Stimulated activated memory B cell treated with anti-CD40 and anti-IgM and Interleukin-4, amounts not matched to agents 10 μg/mL and 1 μg/mL and 100 μg/mL, for 72 hours (primary cell): ENCODE measurements at regions not wholly inside any gene's neighbourhood (a gene's known extent, or its start where the extent isn't known, plus 50 kb on each side); places are given as distances from the start of the nearest gene placed in this dataset.
"Not testable (repeated sequence)": the region's sequence is repeated elsewhere in the genome, so short reads cannot be mapped to it uniquely, and the experiment has no call there.

Experiments
- ATAC-seq: fragments of 150-1000 bp; cut with Tn5 transposase; 2 replicates; pipeline ENCODE4 v1.10.0; 2021
- H3K27ac Mint-ChIP-seq: one replicate; pipeline ENCODE4 v1.8.0; 2022; ENCODE audit warnings: mild to moderate bottlenecking, mixed read lengths
- H3K27me3 Mint-ChIP-seq: one replicate; pipeline ENCODE4 v1.8.0; 2022; ENCODE audit warnings: mixed read lengths
- H3K36me3 Mint-ChIP-seq: one replicate; pipeline ENCODE4 v1.8.0; 2022; ENCODE audit warnings: mixed read lengths
- H3K4me1 Mint-ChIP-seq: one replicate; pipeline ENCODE4 v1.8.0; 2022; ENCODE audit warnings: mixed read lengths
- H3K4me3 Mint-ChIP-seq: one replicate; pipeline ENCODE4 v1.8.0; 2022; ENCODE audit warnings: mild to moderate bottlenecking, moderate library complexity, mixed read lengths
- H3K9me3 Mint-ChIP-seq: one replicate; pipeline ENCODE4 v1.8.0; 2022; ENCODE audit warnings: mixed read lengths

DNA sequence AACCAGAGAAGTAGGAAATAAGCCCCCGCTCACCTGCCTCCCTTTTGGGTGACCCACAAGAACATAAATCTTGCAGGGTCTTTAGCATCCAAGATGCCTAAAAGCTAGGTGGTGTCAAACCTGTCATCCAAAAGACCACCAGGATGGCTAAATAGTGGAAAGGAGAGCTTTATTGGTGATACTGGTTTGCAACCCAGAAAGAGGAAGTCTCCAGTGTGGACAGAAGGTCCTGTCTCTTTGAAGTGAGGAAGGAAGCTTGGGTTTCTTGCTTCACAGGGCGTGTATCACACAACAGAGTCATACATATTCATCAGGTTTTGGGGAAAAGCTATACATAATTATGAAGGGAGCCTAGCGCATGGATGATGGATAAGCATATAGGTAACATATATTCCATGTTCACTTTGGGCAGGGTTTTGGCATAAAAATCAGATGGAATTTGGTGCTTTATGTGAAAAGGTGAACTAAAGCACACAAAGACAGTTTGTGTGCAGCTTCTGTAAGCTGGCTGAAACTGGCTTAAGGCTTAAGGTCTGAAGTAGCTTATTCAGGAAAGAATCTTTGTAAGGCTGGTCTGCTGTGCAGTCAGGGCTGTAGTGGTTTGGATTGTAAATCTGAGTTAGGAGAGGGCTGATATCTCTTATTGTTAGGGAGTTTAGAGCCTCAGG is 68.4 kb upstream of the EPCAM start:
- Mint-ChIP-seq H3K27me3 (no peaks in the 10 kb centered on the region), H3K9me3 (no peaks in the 10 kb centered on the region), H3K4me3 (peak overlapping the region; percentile 40), H3K27ac (peak overlapping the region; percentile 69), H3K36me3 (no peaks in the 10 kb centered on the region), H3K4me1 (peaks cover 44% of the 10 kb centered on the region)
- peak; percentile 91 for ATAC-seq

- Mint-ChIP-seq H3K27me3 (no peaks in the 10 kb centered on the region), H3K27ac (peak overlapping the region; percentile 69), H3K4me1 (peaks cover 50% of the 10 kb centered on the region), H3K4me3 (no peak overlapping the region), H3K9me3 (no peaks in the 10 kb centered on the region), H3K36me3 (no peaks in the 10 kb centered on the region)
- no peak for ATAC-seq
These were observed 69.0 kb upstream of the EPCAM start for GRCh38 chr2:47300081-47300480.

DNA sequence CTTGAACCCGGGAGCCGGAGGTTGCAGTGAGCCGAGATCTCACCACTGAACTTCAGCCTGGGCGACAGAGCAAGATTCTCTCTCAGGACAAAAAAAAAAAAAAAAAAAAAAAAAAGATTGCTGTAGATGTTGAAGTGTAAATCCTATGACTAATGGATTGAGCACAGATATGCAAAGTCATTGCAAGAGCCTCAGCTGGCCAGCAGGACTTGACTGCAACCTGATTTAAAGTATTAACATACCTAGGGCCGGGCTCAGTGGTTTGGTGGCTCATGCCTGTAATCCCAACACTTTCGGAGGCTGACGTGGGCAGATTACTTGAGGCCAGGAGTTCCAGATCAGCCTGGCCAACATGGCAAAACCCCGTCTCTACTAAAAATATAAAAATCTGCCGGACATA is 69.6 kb upstream of the EPCAM start:
- Mint-ChIP-seq H3K36me3 (no peaks in the 10 kb centered on the region), H3K27ac (no peak overlapping the region), H3K4me1 (peaks cover 50% of the 10 kb centered on the region), H3K27me3 (no peaks in the 10 kb centered on the region), H3K9me3 (no peaks in the 10 kb centered on the region), H3K4me3 (no peak overlapping the region)
- no peak for ATAC-seq

- H3K9me3 Mint-ChIP-seq = no peaks in the 10 kb centered on the region
- peaks cover 48% of the 10 kb centered on the region for H3K4me1 Mint-ChIP-seq
- no peak overlapping the region for H3K4me3 Mint-ChIP-seq
- H3K27me3 Mint-ChIP-seq = no peaks in the 10 kb centered on the region
- no peak overlapping the region for H3K27ac Mint-ChIP-seq
- no peak for ATAC-seq
- H3K36me3 Mint-ChIP-seq = no peaks in the 10 kb centered on the region
These were observed 70.3 kb upstream of the EPCAM start for GRCh38 chr2:47298771-47299170.

GRCh38 chr2:47297767-47298425 is 71.2 kb upstream of the EPCAM start:
- Mint-ChIP-seq H3K9me3 (no peaks in the 10 kb centered on the region), H3K27ac (no peak overlapping the region), H3K27me3 (no peaks in the 10 kb centered on the region), H3K36me3 (no peaks in the 10 kb centered on the region), H3K4me3 (no peak overlapping the region), H3K4me1 (peaks cover 39% of the 10 kb centered on the region)
- ATAC-seq = no peak

GRCh38 chr2:47295981-47296635 is 73.0 kb upstream of the EPCAM start:
- Mint-ChIP-seq H3K4me3 (no peak overlapping the region), H3K4me1 (peaks cover 26% of the 10 kb centered on the region), H3K9me3 (no peaks in the 10 kb centered on the region), H3K27me3 (no peaks in the 10 kb centered on the region), H3K27ac (peak overlapping the region; percentile 32), H3K36me3 (no peaks in the 10 kb centered on the region)
- ATAC-seq = no peak

GRCh38 chr2:47295131-47295980 is 73.8 kb upstream of the EPCAM start:
- Mint-ChIP-seq H3K27me3 (no peaks in the 10 kb centered on the region), H3K27ac (peak overlapping the region; percentile 32), H3K9me3 (no peaks in the 10 kb centered on the region), H3K36me3 (no peaks in the 10 kb centered on the region), H3K4me1 (peaks cover 19% of the 10 kb centered on the region), H3K4me3 (no peak overlapping the region)
- no peak for ATAC-seq

- ATAC-seq = no peak
- Mint-ChIP-seq H3K27me3 (no peaks in the 10 kb centered on the region), H3K9me3 (no peaks in the 10 kb centered on the region), H3K4me3 (no peak overlapping the region), H3K4me1 (peaks cover 12% of the 10 kb centered on the region), H3K27ac (no peak overlapping the region), H3K36me3 (no peaks in the 10 kb centered on the region)
These were observed 75.1 kb upstream of the EPCAM start for GRCh38 chr2:47293976-47294375.

GRCh38 chr2:47288864-47289263 is 80.2 kb upstream of the EPCAM start:
- Mint-ChIP-seq H3K27me3 (no peaks in the 10 kb centered on the region), H3K36me3 (no peaks in the 10 kb centered on the region), H3K4me3 (no peak overlapping the region), H3K27ac (no peak overlapping the region), H3K4me1 (no peaks in the 10 kb centered on the region), H3K9me3 (no peaks in the 10 kb centered on the region)
- ATAC-seq = no peak

DNA sequence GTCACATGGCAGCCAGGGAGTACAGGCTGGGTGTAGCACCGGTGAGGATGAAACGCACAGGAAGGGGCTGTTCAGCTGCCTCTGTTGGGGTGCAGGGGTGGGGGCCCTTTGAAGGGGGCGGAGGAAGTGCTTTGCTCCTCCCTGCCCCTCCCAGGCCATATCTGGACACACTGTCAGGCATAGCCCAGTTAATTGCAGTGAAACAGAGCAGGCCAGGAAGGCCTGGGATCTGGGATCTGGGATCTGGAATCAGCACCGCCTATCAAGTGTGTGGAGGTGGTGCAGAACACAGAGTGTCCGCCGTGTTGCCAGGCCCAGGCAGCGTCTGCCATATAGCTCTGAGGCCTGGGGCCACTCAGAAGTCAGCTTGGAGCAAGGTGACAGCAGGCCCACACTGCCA is 85.5 kb upstream of the EPCAM start:
- Mint-ChIP-seq H3K4me3 (no peak overlapping the region), H3K27ac (no peak overlapping the region), H3K9me3 (no peaks in the 10 kb centered on the region), H3K4me1 (no peaks in the 10 kb centered on the region), H3K27me3 (no peaks in the 10 kb centered on the region), H3K36me3 (no peaks in the 10 kb centered on the region)
- no peak for ATAC-seq

DNA sequence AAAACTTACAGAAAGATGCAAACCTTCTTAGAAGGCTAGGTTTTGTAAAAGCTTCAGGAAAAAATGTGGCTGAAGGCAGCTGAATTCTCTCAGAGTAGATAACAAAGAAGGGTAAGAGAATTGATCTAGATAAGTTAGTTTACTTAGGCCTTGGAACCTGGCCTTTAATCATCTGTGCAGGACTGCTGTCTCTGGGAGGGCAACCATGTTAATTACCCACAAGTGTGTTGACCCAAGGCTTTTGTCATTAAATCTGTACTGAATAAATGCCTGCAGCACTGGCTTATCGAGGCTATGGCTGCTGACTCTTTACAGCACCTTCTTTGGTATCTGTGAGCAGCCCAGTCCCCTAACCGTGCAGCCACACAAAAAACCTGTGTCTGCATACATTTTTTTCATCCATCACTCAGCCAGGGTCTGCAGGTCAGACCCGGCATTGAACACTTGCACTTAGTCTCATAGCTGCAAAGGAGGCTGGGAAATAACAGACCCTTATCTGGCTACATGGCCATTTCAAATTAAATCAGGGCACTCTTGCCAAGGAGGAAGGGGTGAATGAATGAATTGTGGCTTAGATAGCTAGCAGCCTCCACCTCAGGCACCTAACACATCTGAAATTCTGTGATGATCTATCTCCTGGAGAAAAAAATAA is 86.4 kb upstream of the EPCAM start:
- Mint-ChIP-seq H3K36me3 (no peaks in the 10 kb centered on the region), H3K4me1 (no peaks in the 10 kb centered on the region), H3K27ac (no peak overlapping the region), H3K4me3 (no peak overlapping the region), H3K27me3 (no peaks in the 10 kb centered on the region), H3K9me3 (no peaks in the 10 kb centered on the region)
- no peak for ATAC-seq

GRCh38 chr2:47279525-47279924 is 89.6 kb upstream of the EPCAM start:
- not testable (repeated sequence) for H3K4me1 Mint-ChIP-seq, ATAC-seq, H3K27ac Mint-ChIP-seq, H3K36me3 Mint-ChIP-seq, H3K4me3 Mint-ChIP-seq, H3K27me3 Mint-ChIP-seq, H3K9me3 Mint-ChIP-seq

GRCh38 chr2:47277987-47278386 is 91.1 kb upstream of the EPCAM start:
- Mint-ChIP-seq H3K4me3 (no peak overlapping the region), H3K4me1 (no peaks in the 10 kb centered on the region), H3K36me3 (no peaks in the 10 kb centered on the region), H3K27me3 (no peaks in the 10 kb centered on the region), H3K27ac (no peak overlapping the region), H3K9me3 (no peaks in the 10 kb centered on the region)
- ATAC-seq = no peak

DNA sequence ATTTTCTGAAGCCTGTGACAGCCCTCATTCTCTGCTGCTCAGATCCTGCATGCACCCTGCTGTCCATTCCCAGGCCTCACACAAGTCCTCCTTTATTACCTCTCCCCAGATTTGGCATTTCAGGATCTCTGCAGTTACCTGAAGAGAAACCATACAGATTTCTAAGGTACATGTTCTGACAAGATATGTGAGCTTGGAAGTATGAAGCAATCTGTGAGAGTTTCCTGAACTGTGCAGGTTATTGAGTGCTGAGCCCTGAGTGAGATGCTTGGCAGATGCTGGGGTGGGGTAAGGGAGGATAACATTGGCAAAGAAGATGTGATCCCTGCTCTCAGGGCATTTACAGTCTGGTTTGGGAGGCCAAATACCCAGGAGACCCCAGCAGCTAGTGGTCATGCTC is 91.9 kb upstream of the EPCAM start:
- Mint-ChIP-seq H3K27ac (no peak overlapping the region), H3K9me3 (no peaks in the 10 kb centered on the region), H3K27me3 (no peaks in the 10 kb centered on the region), H3K4me3 (no peak overlapping the region), H3K4me1 (peaks cover 7% of the 10 kb centered on the region), H3K36me3 (no peaks in the 10 kb centered on the region)
- no peak for ATAC-seq

DNA sequence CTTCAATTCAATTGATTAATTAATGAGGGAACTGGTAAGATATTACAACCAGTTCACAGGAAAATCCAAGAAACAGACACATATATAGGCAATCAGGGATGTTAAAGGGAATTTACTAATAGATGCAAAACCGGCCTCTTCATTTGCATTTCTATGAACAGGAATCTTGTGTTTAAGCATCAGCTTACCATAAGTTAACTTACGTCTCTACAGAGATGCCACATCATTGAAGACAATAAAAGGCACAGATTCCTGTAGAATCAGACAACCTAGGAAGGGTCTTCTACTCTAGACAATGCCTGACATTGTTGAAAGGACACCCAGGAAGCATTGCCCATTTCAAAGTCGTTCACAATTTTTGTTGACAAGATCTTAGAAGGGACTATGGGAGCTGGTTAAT is 93.0 kb upstream of the EPCAM start:
- no peak for ATAC-seq
- Mint-ChIP-seq H3K36me3 (no peaks in the 10 kb centered on the region), H3K27me3 (no peaks in the 10 kb centered on the region), H3K9me3 (no peaks in the 10 kb centered on the region), H3K27ac (no peak overlapping the region), H3K4me1 (peaks cover 18% of the 10 kb centered on the region), H3K4me3 (no peak overlapping the region)
